ENCODE measurements at regions not wholly inside any gene's neighbourhood (a gene's known extent, or its start where the extent isn't known, plus 50 kb on each side); places are given as distances from the start of the nearest gene placed in this dataset.

GRCh38 chr2:199696048-199696447 is 154.9 kb downstream of the FTCDNL1 start:
- ATAC-seq (no peak), FAIRE-seq (no peak), DNase-seq (ENCODE audit: low read depth in 1 of 2, low spot score in 1 of 2) (no peak)
- WGBS (ENCODE audit: missing lambda C conversion rate), result 90% methylated on average over 2 of the region's 6 CpGs
- H3K4me3 ChIP-seq, result no peak overlapping the region
- H3K4me2 ChIP-seq, result no peak overlapping the region
- POLR2A ChIA-PET, result no interaction called here
- no peaks in the 10 kb centered on the region for H3K4me1 ChIP-seq
- no peaks in the 10 kb centered on the region for H3K9me3 ChIP-seq
- CTCF ChIA-PET, result interaction anchor here (3.9 to 5.7 kb wide), 2 partner anchors 8 to 44 kb away, joined by 17 to 27 read pairs; no protein-coding TSS in a partner anchor
- H3K27ac ChIP-seq, result no peak overlapping the region
- TF ChIP-seq E2F6 (IDR thresholded peaks at IDR 0.05; ENCODE audit: borderline replicate concordance, low read depth), result no peak
- TF ChIP-seq FOSL2 (IDR thresholded peaks at IDR 0.05), result no peak
- TF ChIP-seq FOSL2 (CRISPR knock-in tag; IDR thresholded peaks at IDR 0.05), result no peak
- TF ChIP-seq RCOR1 (IDR thresholded peaks at IDR 0.05; ENCODE audit: low read depth, low read length), result no peak
- TF ChIP-seq GATA3 (IDR thresholded peaks at IDR 0.05; ENCODE audit: borderline replicate concordance), result no peak
- no peak for TF ChIP-seq PHF8 (IDR thresholded peaks at IDR 0.05; ENCODE audit: borderline replicate concordance, low read depth)
- no peak for TF ChIP-seq MAX (IDR thresholded peaks at IDR 0.05)
- TF ChIP-seq HES2 (IDR thresholded peaks at IDR 0.05), result no peak
- no peak for TF ChIP-seq ZNF302 (CRISPR knock-in tag; IDR thresholded peaks at IDR 0.05)
- TF ChIP-seq EHF (CRISPR knock-in tag; IDR thresholded peaks at IDR 0.05), result no peak
- no peak for TF ChIP-seq RARB (CRISPR knock-in tag; IDR thresholded peaks at IDR 0.05)
- TF ChIP-seq ELK1 (IDR thresholded peaks at IDR 0.05; ENCODE audit: low read depth, low read length), result no peak
- no peak for TF ChIP-seq HOXB13 (CRISPR knock-in tag; IDR thresholded peaks at IDR 0.05; ENCODE audit: low read depth)
- no peak for TF ChIP-seq MAZ (IDR thresholded peaks at IDR 0.05; ENCODE audit: borderline replicate concordance, low read depth, low read length)
- TF ChIP-seq JUNB (IDR thresholded peaks at IDR 0.05), result no peak
- no peak for TF ChIP-seq SMC3 (IDR thresholded peaks at IDR 0.05)
- TF ChIP-seq CHD4 (IDR thresholded peaks at IDR 0.05; ENCODE audit: borderline replicate concordance), result no peak
- no peak for TF ChIP-seq MAFK (IDR thresholded peaks at IDR 0.05; ENCODE audit: partially characterized antibody)
- TF ChIP-seq CBX2 (IDR thresholded peaks at IDR 0.05; ENCODE audit: borderline replicate concordance, low read depth), result no peak

GRCh38 chr2:199693861-199694260 is 157.1 kb downstream of the FTCDNL1 start:
- WGBS (ENCODE audit: missing lambda C conversion rate), result 5% methylated on average over 1 of the region's 1 CpG
- CTCF ChIA-PET, result interaction anchor here (0.7 to 5.7 kb wide), 3 partner anchors 11 to 165 kb away, joined by 3 to 27 read pairs (median 17); no protein-coding TSS in a partner anchor
- FAIRE-seq, result no peak

More at GRCh38 chr2:199693861-199694260, 157.1 kb downstream of the FTCDNL1 start:
- Histone ChIP-seq H3K4me1 (no peaks in the 10 kb centered on the region), H3K9me3 (no peaks in the 10 kb centered on the region), H3K4me3 (no peak overlapping the region), H3K4me2 (no peak overlapping the region), H3K27ac (no peak overlapping the region)
- TF ChIP-seq RAD21 (conservative IDR thresholded peaks at IDR 0.05 in 1 of 2, IDR thresholded peaks at IDR 0.05 in 1 of 2) (no peak), CHD2 (IDR thresholded peaks at IDR 0.05; ENCODE audit: low read length, partially characterized antibody) (no peak), NFE2L2 (conservative IDR thresholded peaks at IDR 0.05; ENCODE audit: low read length) (no peak), BHLHE40 (IDR thresholded peaks at IDR 0.05; ENCODE audit: low read depth, low read length) (no peak), MAFK (IDR thresholded peaks at IDR 0.05; ENCODE audit: partially characterized antibody) (no peak), HOXB13 (CRISPR knock-in tag; IDR thresholded peaks at IDR 0.05; ENCODE audit: low read depth) (no peak), FOSB (CRISPR knock-in tag; IDR thresholded peaks at IDR 0.05) (no peak), CHD4 (IDR thresholded peaks at IDR 0.05; ENCODE audit: borderline replicate concordance) (no peak), FOXS1 (CRISPR knock-in tag; IDR thresholded peaks at IDR 0.05) (no peak), TP53 (CRISPR knock-in tag; IDR thresholded peaks at IDR 0.05) (no peak), RFX5 (IDR thresholded peaks at IDR 0.05) (no peak), TFCP2L1 (CRISPR knock-in tag; IDR thresholded peaks at IDR 0.05) (no peak), HEYL (CRISPR knock-in tag; IDR thresholded peaks at IDR 0.05) (no peak), HES2 (IDR thresholded peaks at IDR 0.05) (no peak), RARB (CRISPR knock-in tag; IDR thresholded peaks at IDR 0.05) (no peak), ZSCAN20 (CRISPR knock-in tag; IDR thresholded peaks at IDR 0.05) (no peak), KDM5A (IDR thresholded peaks at IDR 0.05) (no peak), CBX2 (IDR thresholded peaks at IDR 0.05; ENCODE audit: borderline replicate concordance, low read depth) (no peak)
- TF ChIP-seq, protein P1, sequence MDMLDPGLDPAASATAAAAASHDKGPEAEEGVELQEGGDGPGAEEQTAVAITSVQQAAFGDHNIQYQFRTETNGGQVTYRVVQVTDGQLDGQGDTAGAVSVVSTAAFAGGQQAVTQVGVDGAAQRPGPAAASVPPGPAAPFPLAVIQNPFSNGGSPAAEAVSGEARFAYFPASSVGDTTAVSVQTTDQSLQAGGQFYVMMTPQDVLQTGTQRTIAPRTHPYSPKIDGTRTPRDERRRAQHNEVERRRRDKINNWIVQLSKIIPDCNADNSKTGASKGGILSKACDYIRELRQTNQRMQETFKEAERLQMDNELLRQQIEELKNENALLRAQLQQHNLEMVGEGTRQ (IDR thresholded peaks at IDR 0.05), result no peak
- TF ChIP-seq, protein P2, sequence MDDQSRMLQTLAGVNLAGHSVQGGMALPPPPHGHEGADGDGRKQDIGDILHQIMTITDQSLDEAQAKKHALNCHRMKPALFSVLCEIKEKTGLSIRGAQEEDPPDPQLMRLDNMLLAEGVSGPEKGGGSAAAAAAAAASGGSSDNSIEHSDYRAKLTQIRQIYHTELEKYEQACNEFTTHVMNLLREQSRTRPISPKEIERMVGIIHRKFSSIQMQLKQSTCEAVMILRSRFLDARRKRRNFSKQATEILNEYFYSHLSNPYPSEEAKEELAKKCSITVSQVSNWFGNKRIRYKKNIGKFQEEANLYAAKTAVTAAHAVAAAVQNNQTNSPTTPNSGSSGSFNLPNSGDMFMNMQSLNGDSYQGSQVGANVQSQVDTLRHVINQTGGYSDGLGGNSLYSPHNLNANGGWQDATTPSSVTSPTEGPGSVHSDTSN (IDR thresholded peaks at IDR 0.05), result no peak
- ATAC-seq, result no peak
- DNase-seq (ENCODE audit: low read depth in 1 of 2, low spot score in 1 of 2), result no peak
- POLR2A ChIA-PET, result no interaction called here

Measured in A549 (cell line).